Liver (tissue), 8 donors: ENCODE measurements at regions not wholly inside any gene's neighbourhood (a gene's known extent, or its start where the extent isn't known, plus 50 kb on each side); places are given as distances from the start of the nearest gene placed in this dataset.

ENCODE experiments used
- DNase-seq: peaks from one replicate; pipeline ENCODE4 v3.0.0-alpha.2; 2017; ENCODE audit warnings: low spot score
- H3K27ac ChIP-seq, 2 donors: one replicate each; pipeline ENCODE4 v1.7.0; 2013; ENCODE audit warnings: inconsistent platforms in 2 of 2, low read length in 2 of 2, control low read depth in 1 of 2, low read depth in 1 of 2, mild to moderate bottlenecking in 1 of 2
- H3K27me3 ChIP-seq, 4 donors: one replicate each; pipeline versions ENCODE4 v1.6.1 to v1.7.0; 2013; ENCODE audit warnings: low read length in 3 of 4, inconsistent platforms in 1 of 4, mild to moderate bottlenecking in 1 of 4, moderate library complexity in 1 of 4; ENCODE audit not compliant: control insufficient read depth in 4 of 4, insufficient read depth in 4 of 4
- H3K36me3 ChIP-seq, 4 donors: one replicate each; pipeline versions ENCODE4 v1.6.1 to v1.7.0; 2013; ENCODE audit warnings: low read length in 3 of 4, mild to moderate bottlenecking in 3 of 4, low read depth in 1 of 4, moderate library complexity in 1 of 4; ENCODE audit not compliant: control insufficient read depth in 4 of 4, insufficient read depth in 3 of 4
- H3K4me1 ChIP-seq, 4 donors: one replicate each; pipeline versions ENCODE4 v1.6.1 to v1.7.0; 2013; ENCODE audit warnings: low read length in 3 of 4, mild to moderate bottlenecking in 3 of 4, moderate library complexity in 1 of 4; ENCODE audit not compliant: control insufficient read depth in 4 of 4, insufficient read depth in 4 of 4
- H3K4me3 ChIP-seq, 3 donors: one replicate each; pipeline versions ENCODE4 v1.6.1 to v1.7.0; 2013; ENCODE audit warnings: low read length in 3 of 3, control low read depth in 1 of 3, low read depth in 1 of 3, mild to moderate bottlenecking in 1 of 3
- H3K9ac ChIP-seq, 2 donors: one replicate each; pipeline ENCODE4 v1.7.0; 2013; ENCODE audit warnings: low read length in 2 of 2, mild to moderate bottlenecking in 2 of 2, moderate library complexity in 2 of 2, control low read depth in 1 of 2, low read depth in 1 of 2
- H3K9me3 ChIP-seq, 4 donors: one replicate each; pipeline versions ENCODE4 v1.6.1 to v1.7.0; 2013; ENCODE audit warnings: low read length in 3 of 4; ENCODE audit not compliant: control insufficient read depth in 4 of 4
- ATF3 ChIP-seq: IDR thresholded peaks from 2 replicates; pipeline ENCODE4 v1.6.1; 2016; ENCODE audit warnings: antibody characterized with exemption
- CTCF ChIP-seq: fragments of 150-350 bp; IDR thresholded peaks from 2 replicates; pipeline ENCODE4 v1.5.1; 2017; ENCODE audit warnings: improper control_type of control experiment, low read depth, low read length; ENCODE audit not compliant: missing input control
- EGR1 ChIP-seq, 2 donors: IDR thresholded peaks; 2 replicates each; pipeline ENCODE4 v1.6.1; 2016 to 2018; ENCODE audit warnings: antibody characterized with exemption in 2 of 2, low read depth in 2 of 2
- FOXA1 ChIP-seq: IDR thresholded peaks from 2 replicates; pipeline ENCODE4 v1.6.1; 2016; ENCODE audit warnings: antibody characterized with exemption
- FOXA2 ChIP-seq: IDR thresholded peaks from 2 replicates; pipeline ENCODE4 v1.6.1; 2016; ENCODE audit warnings: antibody characterized with exemption
- GABPA ChIP-seq, 2 donors: IDR thresholded peaks in 1 of 2; conservative IDR thresholded peaks in 1 of 2; 2 replicates each; pipeline ENCODE4 v1.6.1; 2016; ENCODE audit warnings: antibody characterized with exemption in 2 of 2, mild to moderate bottlenecking in 1 of 2, moderate library complexity in 1 of 2
- HNF4A ChIP-seq, 2 donors: conservative IDR thresholded peaks; 2 replicates each; pipeline ENCODE4 v1.6.1; 2016; ENCODE audit warnings: antibody characterized with exemption in 2 of 2, mild to moderate bottlenecking in 2 of 2
- HNF4G ChIP-seq: IDR thresholded peaks from 2 replicates; pipeline ENCODE4 v1.6.1; 2016; ENCODE audit warnings: antibody characterized with exemption
- JUND ChIP-seq, 2 donors: IDR thresholded peaks; 2 replicates each; pipeline ENCODE4 v1.6.1; 2016; ENCODE audit warnings: antibody characterized with exemption in 2 of 2
- MAX ChIP-seq: IDR thresholded peaks from 2 replicates; pipeline ENCODE4 v1.6.1; 2016; ENCODE audit warnings: antibody characterized with exemption
- NR2F2 ChIP-seq: IDR thresholded peaks from 2 replicates; pipeline ENCODE4 v1.6.1; 2016; ENCODE audit warnings: antibody characterized with exemption
- RAD21 ChIP-seq, 2 donors: IDR thresholded peaks; 2 replicates each; pipeline ENCODE4 v1.6.1; 2016; ENCODE audit warnings: antibody characterized with exemption in 2 of 2, mild to moderate bottlenecking in 2 of 2
- RXRA ChIP-seq, 2 donors: IDR thresholded peaks; 2 replicates each; pipeline ENCODE4 v1.6.1; 2017 to 2018; ENCODE audit warnings: antibody characterized with exemption in 2 of 2, mild to moderate bottlenecking in 1 of 2
- SP1 ChIP-seq: IDR thresholded peaks from 2 replicates; pipeline ENCODE4 v1.6.1; 2018; ENCODE audit warnings: antibody characterized with exemption, mild to moderate bottlenecking
- TAF1 ChIP-seq: conservative IDR thresholded peaks from 2 replicates; pipeline ENCODE4 v1.6.1; 2016; ENCODE audit warnings: antibody characterized with exemption, mild to moderate bottlenecking
- YY1 ChIP-seq: IDR thresholded peaks from 2 replicates; pipeline ENCODE4 v1.6.1; 2016; ENCODE audit warnings: antibody characterized with exemption, mild to moderate bottlenecking
- ZBTB33 ChIP-seq: IDR thresholded peaks from 2 replicates; pipeline ENCODE4 v1.6.1; 2016; ENCODE audit warnings: antibody characterized with exemption
- WGBS: extraction: QIAGEN DNeasy Blood & Tissue Kit; methylation state at CpG from one replicate; pipeline ENCODE4 v1.1.7; 2013; 5-methylcytosine and 5-hydroxymethylcytosine counted together
- TF ChIP-seq, protein P1 (sequence below): IDR thresholded peaks from 2 replicates; pipeline ENCODE4 v1.6.1; 2016; ENCODE audit warnings: antibody characterized with exemption, mild to moderate bottlenecking
- donor health status: healthy.
- donor health status: healthy.
- donor health status: healthy.
- donor health status: healthy.
- donor health status: healthy.

GRCh38 chr16:86229866-86230656 is 280.3 kb upstream of the FOXF1 start:
- Histone ChIP-seq H3K27ac (no peak overlapping the region), H3K4me3 (no peak overlapping the region), H3K4me1 (no peaks in the 10 kb centered on the region), H3K36me3 (no peaks in the 10 kb centered on the region), H3K27me3 (peaks cover 0 to 7% (median 0%) of the 10 kb centered on the region in 4 donors), H3K9ac (no peak overlapping the region), H3K9me3 (no peaks in the 10 kb centered on the region)
- DNase-seq: no peak
- 79% methylated on average over 22 of the region's 22 CpGs for WGBS
- TF ChIP-seq RAD21 (IDR thresholded peaks at IDR 0.05) (no peak), SP1 (no peak), FOXA2 (no peak), HNF4G (no peak), MAX (no peak), JUND (IDR thresholded peaks at IDR 0.05) (no peak), YY1 (no peak), NR2F2 (no peak), ZBTB33 (no peak), TAF1 (no peak), RXRA (IDR thresholded peaks at IDR 0.05) (no peak), GABPA (IDR thresholded peaks at IDR 0.05 in 1 of 2, conservative IDR thresholded peaks at IDR 0.05 in 1 of 2) (no peak)

GRCh38 chr16:86231321-86231995 is 278.9 kb upstream of the FOXF1 start:
- DNase-seq: no peak
- no peak overlapping the region for H3K4me3 ChIP-seq

More at GRCh38 chr16:86231321-86231995, 278.9 kb upstream of the FOXF1 start:
- Histone ChIP-seq H3K9ac (no peak overlapping the region), H3K36me3 (no peaks in the 10 kb centered on the region), H3K27me3 (peaks cover 0 to 4% (median 0%) of the 10 kb centered on the region in 4 donors), H3K4me1 (no peaks in the 10 kb centered on the region), H3K9me3 (no peaks in the 10 kb centered on the region), H3K27ac (no peak overlapping the region)
- TF ChIP-seq MAX (no peak), SP1 (no peak), CTCF (no peak), TAF1 (no peak), FOXA2 (no peak), FOXA1 (no peak), HNF4A (conservative IDR thresholded peaks at IDR 0.05) (no peak), ATF3 (no peak), RXRA (IDR thresholded peaks at IDR 0.05) (no peak), RAD21 (IDR thresholded peaks at IDR 0.05) (no peak), YY1 (no peak), GABPA (IDR thresholded peaks at IDR 0.05 in 1 of 2, conservative IDR thresholded peaks at IDR 0.05 in 1 of 2) (no peak), NR2F2 (no peak), HNF4G (no peak), JUND (IDR thresholded peaks at IDR 0.05) (no peak), ZBTB33 (no peak), EGR1 (IDR thresholded peaks at IDR 0.05; ENCODE audit: low read depth in 2 of 2) (no peak)
- TF ChIP-seq, protein P1, sequence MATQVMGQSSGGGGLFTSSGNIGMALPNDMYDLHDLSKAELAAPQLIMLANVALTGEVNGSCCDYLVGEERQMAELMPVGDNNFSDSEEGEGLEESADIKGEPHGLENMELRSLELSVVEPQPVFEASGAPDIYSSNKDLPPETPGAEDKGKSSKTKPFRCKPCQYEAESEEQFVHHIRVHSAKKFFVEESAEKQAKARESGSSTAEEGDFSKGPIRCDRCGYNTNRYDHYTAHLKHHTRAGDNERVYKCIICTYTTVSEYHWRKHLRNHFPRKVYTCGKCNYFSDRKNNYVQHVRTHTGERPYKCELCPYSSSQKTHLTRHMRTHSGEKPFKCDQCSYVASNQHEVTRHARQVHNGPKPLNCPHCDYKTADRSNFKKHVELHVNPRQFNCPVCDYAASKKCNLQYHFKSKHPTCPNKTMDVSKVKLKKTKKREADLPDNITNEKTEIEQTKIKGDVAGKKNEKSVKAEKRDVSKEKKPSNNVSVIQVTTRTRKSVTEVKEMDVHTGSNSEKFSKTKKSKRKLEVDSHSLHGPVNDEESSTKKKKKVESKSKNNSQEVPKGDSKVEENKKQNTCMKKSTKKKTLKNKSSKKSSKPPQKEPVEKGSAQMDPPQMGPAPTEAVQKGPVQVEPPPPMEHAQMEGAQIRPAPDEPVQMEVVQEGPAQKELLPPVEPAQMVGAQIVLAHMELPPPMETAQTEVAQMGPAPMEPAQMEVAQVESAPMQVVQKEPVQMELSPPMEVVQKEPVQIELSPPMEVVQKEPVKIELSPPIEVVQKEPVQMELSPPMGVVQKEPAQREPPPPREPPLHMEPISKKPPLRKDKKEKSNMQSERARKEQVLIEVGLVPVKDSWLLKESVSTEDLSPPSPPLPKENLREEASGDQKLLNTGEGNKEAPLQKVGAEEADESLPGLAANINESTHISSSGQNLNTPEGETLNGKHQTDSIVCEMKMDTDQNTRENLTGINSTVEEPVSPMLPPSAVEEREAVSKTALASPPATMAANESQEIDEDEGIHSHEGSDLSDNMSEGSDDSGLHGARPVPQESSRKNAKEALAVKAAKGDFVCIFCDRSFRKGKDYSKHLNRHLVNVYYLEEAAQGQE: no peak
- WGBS: 78% methylated on average over 11 of the region's 11 CpGs
